GM21381 (cell line): ENCODE measurements at regions not wholly inside any gene's neighbourhood (a gene's known extent, or its start where the extent isn't known, plus 50 kb on each side); places are given as distances from the start of the nearest gene placed in this dataset.

ENCODE experiments used
- ATAC-seq: cut with Tn5 transposase; IDR thresholded peaks from one replicate; pipeline ENCODE4 v1.9.1; 2021; ENCODE audit warnings: mild to moderate bottlenecking, moderate library complexity; ENCODE audit not compliant: unreplicated experiment

DNA sequence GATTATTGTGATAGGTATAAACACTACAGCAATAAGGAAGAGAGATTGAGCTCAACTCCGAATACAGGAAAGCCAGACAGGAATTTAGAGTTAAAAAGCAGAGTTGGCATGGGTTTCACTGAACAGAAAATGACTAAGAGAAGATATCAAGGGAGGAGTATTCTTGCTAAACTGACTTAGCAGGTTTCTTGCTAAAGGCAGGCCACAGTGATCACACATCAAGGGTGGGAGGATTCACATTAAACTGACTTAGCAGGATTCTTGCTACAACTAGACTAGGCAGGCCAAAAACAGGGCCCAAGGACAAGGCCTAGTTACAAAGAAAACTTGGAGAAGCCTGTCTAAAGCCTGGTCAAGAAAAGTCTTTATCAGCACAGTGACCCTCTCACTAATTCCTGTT is 195.1 kb downstream of the MAGEB5 start:
- no peak for ATAC-seq

DNA sequence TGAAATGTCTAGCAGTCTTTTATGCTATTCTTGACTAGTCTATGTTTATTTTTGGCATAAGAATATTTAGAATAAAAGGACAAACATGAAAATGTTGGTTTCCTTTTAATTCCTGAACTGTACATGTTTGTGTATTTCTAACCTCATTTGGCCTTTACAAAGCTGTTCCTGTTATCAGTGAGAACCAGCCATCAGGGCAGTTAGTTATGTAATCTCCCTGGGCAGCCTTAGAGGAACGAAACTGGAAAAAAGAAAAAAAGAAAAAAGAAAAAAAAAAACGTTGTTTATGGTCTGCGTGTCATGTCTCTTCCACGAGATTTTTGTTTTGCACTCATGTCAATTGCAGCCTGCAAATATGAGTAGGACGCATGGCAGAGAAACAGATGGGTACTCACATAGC is 193.7 kb downstream of the MAGEB5 start:
- no peak for ATAC-seq

DNA sequence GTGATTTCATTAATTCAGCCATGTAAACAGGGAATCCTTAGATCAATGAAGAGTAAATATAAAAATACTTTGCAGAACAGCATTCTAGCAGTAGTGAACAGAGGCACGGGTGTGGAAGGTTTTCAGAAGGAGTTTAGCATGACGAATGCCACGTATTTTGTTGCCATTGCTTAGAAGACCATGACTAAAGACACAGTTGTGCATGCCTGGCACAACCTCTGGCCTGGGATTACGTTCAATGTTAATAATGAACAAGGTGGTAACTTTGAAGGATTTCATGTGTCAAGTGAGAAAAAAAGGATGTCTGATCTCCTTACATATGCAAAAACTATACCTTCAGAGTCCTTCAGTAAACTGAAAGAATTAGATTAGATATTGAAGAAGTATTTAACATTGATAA is 171.9 kb downstream of the MAGEB5 start:
- no peak for ATAC-seq

DNA sequence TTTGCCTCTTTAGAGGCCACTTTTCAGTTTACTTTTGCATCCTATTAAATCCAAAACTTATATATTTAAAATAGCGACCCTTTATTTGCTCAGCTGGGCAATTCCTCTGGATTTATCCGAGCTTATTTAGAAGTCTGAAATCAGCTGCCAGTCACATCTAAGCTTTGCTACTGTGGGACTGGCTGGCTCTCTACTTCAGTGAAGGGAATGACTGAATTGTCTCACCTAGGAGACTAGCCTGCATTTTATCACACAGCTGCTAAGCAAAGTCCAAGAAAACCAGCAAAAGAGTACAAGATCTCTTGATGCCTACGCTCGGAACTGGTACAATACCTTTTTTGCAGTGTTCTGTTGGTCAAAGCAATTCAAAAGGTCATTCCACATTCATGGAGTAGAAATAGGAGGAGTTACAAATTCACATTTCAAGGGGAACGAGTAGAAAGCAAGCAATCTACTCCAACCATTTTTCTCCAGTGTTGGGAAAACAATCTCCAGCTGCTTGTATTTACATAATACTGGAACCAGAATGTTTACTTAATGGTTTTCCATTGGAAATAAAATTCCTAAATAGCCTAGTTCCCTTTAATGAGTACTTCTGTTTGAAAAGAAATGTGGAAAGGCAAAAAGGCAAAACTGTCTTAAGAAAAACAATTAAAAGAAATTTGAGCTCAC is 160.2 kb downstream of the MAGEB5 start:
- ATAC-seq = no peak

DNA sequence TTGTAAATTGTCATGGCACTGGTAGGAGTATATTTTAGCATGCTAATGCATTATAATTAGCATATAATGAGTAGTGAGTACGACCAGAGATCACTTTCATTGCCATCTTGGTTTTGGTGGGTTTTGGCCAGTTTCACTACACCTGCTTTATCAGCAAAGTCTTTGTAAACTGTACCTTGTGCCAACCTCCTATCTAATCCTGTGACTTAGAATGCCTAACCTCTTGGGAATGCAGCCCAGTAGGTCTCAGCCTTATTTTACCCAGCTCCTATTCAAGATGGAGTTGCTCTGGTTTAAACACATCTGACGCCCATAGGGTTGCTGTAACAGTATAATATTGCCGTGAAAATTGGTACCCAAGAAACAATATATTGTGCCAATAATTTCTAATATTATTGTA is 159.4 kb downstream of the MAGEB5 start:
- no peak for ATAC-seq

DNA sequence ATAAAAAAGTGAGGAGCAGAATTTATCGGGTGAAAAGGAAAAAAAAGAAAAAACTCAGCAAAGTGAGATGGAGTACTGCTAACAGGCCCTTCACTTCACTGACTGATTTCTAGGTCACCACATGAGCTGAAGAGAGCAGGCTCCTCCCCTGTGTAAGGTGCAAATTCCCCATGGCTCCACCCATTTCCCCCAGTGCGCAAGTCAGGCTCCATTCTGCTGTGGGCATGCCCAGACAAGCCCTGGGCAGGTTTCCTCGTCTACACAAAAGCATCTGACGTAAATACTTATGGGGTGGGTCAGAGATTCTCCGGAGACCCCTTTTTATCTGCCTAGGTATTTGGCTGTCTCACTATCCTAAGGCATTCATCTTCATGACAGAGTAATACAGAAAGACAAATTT is 157.9 kb downstream of the MAGEB5 start:
- ATAC-seq = no peak

DNA sequence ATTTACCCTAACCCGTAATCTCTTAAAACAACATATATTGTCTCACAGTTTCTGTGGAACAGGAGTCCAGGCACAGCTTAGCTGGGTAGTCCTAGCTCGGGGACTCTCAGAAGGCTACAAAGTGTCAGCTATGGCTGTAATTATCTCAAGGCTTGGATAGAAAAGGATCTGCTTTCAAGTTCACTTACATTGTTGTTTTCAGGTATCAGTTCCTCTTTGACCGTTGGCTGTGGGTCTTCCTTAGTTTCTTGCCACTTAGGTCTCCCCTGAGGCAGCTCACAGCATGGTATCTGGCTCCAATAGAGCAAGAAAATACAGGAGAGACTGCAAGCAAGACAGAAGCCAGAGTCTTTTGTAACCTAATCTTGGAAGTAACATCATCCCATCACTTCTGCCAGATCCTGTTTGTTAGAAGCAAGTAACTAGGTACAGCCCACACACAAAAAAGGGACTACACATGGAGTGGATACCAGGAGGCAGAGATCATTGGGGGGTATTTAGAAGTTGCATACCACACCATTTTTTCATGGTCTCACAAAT is 137.0 kb downstream of the MAGEB5 start:
- ATAC-seq = no peak

DNA sequence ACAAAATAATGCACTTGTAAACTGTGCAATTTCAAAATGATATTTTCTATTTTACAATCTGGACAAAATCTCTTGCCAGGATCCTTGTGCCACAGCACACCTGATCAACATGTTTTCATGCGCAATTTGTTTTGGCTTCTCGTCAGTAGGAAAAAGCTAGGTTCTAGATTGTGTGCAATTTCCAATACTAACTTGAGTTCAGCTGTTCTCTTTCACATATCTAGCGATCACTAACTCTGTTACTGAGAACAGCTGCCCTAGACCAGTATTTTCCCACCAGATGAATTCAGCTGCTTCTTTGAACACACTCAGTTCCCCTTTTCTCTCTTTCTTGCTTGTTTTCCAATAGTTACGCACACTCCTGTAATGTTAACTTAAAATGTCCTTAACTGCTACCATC is 131.2 kb downstream of the MAGEB5 start:
- ATAC-seq = no peak

DNA sequence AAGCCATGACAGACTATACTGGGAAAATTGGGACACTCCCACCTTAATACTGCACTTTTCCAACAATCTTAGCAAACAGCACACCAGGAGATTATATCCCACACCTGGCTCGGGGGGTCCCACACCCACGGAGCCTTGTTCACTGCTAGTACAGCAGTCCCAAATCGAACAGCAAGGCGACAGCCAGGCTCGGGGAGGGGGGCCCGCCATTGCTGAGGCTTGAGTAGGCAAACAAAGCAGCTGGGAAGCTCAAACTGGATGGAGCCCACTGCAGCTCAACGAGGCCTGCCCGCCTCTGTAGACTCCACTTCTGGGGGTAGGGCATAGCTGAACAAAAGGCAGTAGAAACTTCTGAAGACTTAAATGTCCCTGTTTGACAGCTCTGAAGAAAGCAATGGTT is 118.3 kb downstream of the MAGEB5 start:
- no peak for ATAC-seq

DNA sequence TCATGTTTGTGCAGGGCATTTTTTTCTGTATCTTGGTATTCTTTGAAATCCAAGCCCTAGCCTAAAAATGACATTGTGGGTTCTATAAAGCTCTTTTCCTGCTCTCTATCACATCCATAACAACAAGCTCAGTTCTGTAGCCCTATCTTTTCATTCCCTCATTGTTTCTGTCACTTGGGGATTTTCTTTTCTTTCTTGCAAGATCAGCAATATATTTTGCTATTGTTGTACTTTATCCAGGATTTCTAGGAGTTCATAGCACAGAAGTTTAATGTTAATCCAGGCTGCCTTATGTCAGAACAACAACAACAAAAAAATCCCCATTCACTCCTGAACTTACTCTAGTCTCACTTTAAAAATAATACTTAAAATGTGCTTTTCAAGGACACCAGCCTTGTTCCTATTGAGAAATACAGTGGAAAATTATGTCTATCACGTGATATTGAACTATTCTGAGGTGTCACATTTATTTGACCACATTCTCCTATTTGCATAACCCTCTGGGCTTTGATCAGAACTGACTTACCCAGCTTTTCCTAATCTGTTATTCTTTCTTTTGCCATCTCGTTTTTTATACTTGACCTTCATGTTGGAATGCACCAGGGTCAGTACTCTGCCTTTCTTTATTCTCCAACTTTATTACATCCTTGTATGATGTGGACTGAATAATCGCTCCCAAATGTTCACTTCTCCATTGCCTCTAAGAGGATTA is 112.8 kb downstream of the MAGEB5 start:
- no peak for ATAC-seq

DNA sequence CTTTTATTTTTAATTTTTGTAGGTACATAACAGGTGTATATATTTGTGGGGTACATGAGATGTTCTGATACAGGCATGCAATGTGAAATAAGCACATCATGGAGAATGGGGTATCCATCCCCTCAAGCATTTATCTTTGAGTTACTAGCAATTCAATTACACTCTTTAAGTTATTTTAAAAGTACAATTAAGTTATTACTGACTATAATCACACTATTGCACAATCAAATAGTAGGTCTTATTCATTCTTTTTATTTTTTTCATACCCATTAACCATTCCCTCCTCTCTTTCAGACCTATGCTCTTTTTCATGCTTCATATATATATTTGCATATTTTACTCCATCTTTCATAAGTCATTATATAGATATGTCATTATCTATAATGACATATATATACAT is 93.3 kb downstream of the MAGEB5 start:
- no peak for ATAC-seq

DNA sequence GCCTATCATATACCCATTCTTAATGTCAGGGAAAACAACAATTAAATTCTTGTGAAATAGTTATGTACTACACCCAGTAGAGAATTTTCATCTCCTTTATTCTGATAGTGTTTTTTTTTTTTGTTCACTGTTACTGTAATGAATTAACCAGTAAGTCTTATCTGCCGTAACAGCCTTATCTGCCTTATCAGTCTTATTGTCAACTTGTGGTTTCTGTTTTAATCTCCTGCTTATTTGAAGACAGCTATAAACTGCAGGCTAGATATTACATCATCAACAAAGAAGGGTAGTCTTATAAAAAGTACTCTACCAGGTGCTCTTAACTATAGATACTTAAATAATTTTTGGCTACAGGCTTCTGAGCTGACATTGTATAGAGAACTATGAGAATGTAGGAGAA is 79.5 kb downstream of the MAGEB5 start:
- no peak for ATAC-seq

DNA sequence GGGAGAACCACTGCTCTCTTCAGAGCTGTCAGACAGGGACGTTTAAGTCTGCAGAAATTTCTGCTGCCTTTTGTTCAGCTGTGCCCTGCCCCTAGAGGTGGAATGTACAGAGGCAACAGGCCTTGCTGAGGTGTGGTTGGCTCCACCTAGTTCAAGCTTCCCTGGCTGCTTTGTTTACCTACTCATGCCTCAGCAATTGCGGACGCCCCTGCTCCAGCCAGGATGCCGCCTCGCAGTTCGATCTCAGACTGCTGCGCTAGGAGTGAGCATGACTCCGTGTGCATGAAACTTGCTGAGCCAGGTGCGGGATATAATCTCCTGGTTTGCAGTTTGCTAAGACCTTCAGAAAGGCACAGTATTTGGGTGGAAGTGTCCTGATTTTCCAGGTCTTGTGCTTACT is 70.9 kb downstream of the MAGEB5 start:
- ATAC-seq = no peak
